GM21528 (cell line): ENCODE measurements at regions not wholly inside any gene's neighbourhood (a gene's known extent, or its start where the extent isn't known, plus 50 kb on each side); places are given as distances from the start of the nearest gene placed in this dataset.

Experiments
- ATAC-seq: cut with Tn5 transposase; IDR thresholded peaks from one replicate; pipeline ENCODE4 v1.9.1; 2021; ENCODE audit warnings: mild to moderate bottlenecking, moderate library complexity; ENCODE audit not compliant: unreplicated experiment, low FRiP score

- ATAC-seq: no peak
Observed at GRCh38 chr1:229094476-229095311, 176.2 kb upstream of the RAB4A start.

- no peak for ATAC-seq
Observed at GRCh38 chr1:229095325-229095724, 175.6 kb upstream of the RAB4A start.

GRCh38 chr1:229097356-229097755, 173.6 kb upstream of the RAB4A start:
- ATAC-seq: no peak

GRCh38 chr1:229098361-229098760, 172.6 kb upstream of the RAB4A start:
- no peak for ATAC-seq

- no peak for ATAC-seq
Observed at GRCh38 chr1:229098903-229099578, 171.9 kb upstream of the RAB4A start.

- no peak for ATAC-seq
Observed at GRCh38 chr1:229101011-229101871, 169.7 kb upstream of the RAB4A start.

GRCh38 chr1:229102741-229103391, 168.0 kb upstream of the RAB4A start:
- ATAC-seq: no peak

GRCh38 chr1:229104654-229105053, 166.3 kb upstream of the RAB4A start:
- no peak for ATAC-seq

- ATAC-seq: no peak
Observed at GRCh38 chr1:229105109-229105508, 165.8 kb upstream of the RAB4A start.

- ATAC-seq: no peak
Observed at GRCh38 chr1:229105822-229106525, 164.9 kb upstream of the RAB4A start.

GRCh38 chr1:229106526-229107125, 164.3 kb upstream of the RAB4A start:
- ATAC-seq: no peak

- no peak for ATAC-seq
Observed at GRCh38 chr1:229107304-229107815, 163.6 kb upstream of the RAB4A start.

GRCh38 chr1:229107972-229108371, 162.9 kb upstream of the RAB4A start:
- ATAC-seq: no peak

- no peak for ATAC-seq
Observed at GRCh38 chr1:229108598-229109201, 162.2 kb upstream of the RAB4A start.

- no peak for ATAC-seq
Observed at GRCh38 chr1:229109320-229109761, 161.6 kb upstream of the RAB4A start.

- no peak for ATAC-seq
Observed at GRCh38 chr1:229110986-229111385, 159.9 kb upstream of the RAB4A start.

GRCh38 chr1:229111703-229112319, 159.1 kb upstream of the RAB4A start:
- ATAC-seq: no peak

GRCh38 chr1:229112832-229113548, 157.9 kb upstream of the RAB4A start:
- ATAC-seq: no peak
